DND-41 (cell line): ENCODE measurements at regions not wholly inside any gene's neighbourhood (a gene's known extent, or its start where the extent isn't known, plus 50 kb on each side); places are given as distances from the start of the nearest gene placed in this dataset.

Experiments
- ATAC-seq: fragments of 200-7000 bp; cut with Tn5 transposase; 3 replicates; pipeline ENCODE4 v1.9.1; 2021; ENCODE audit warnings: low read depth; ENCODE audit not compliant: insufficient read depth
- DNase-seq: peaks from one replicate; pipeline ENCODE4 v3.0.0-alpha.2; 2020
- H2AFZ ChIP-seq: 2 replicates; pipeline ENCODE4 v1.6.0; 2012; ENCODE audit warnings: low read depth, low read length
- H3K27ac ChIP-seq: 2 replicates; pipeline ENCODE4 v1.5.1; 2012; ENCODE audit warnings: low read length, inconsistent platforms
- H3K27me3 ChIP-seq: fragments of 200-600 bp; sonication (generic); 2 replicates; pipeline ENCODE4 v1.6.0; 2012; ENCODE audit warnings: low read length, mild to moderate bottlenecking, inconsistent platforms; ENCODE audit not compliant: insufficient read depth, poor library complexity
- H3K36me3 ChIP-seq: 2 replicates; pipeline ENCODE4 v1.5.1; 2012; ENCODE audit warnings: low read length, inconsistent platforms; ENCODE audit not compliant: insufficient read depth
- H3K4me1 ChIP-seq: 2 replicates; pipeline ENCODE4 v1.5.1; 2012; ENCODE audit warnings: mild to moderate bottlenecking, low read length; ENCODE audit not compliant: insufficient read depth
- H3K4me2 ChIP-seq: 2 replicates; pipeline ENCODE4 v1.6.0; 2012; ENCODE audit warnings: mild to moderate bottlenecking, moderate library complexity, low read length, inconsistent platforms; ENCODE audit not compliant: insufficient read depth
- H3K4me3 ChIP-seq, 2 experiments: fragments of 200-600 bp in 1 of 2; shearing (Covaris generic) in 1 of 2; 2 replicates each; pipeline ENCODE4 v1.5.1; 2012 to 2016; ENCODE audit warnings: inconsistent platforms in 2 of 2, low read length in 2 of 2, mild to moderate bottlenecking in 2 of 2, low read depth in 1 of 2, moderate library complexity in 1 of 2
- H3K79me2 ChIP-seq: 2 replicates; pipeline ENCODE4 v1.6.0; 2012; ENCODE audit warnings: low read length, inconsistent platforms; ENCODE audit not compliant: insufficient read depth
- H3K9ac ChIP-seq: 2 replicates; pipeline ENCODE4 v1.6.0; 2012; ENCODE audit warnings: low read depth, mild to moderate bottlenecking, inconsistent platforms, low read length, moderate library complexity
- H3K9me3 ChIP-seq: 2 replicates; pipeline ENCODE4 v1.5.1; 2012; ENCODE audit warnings: low read length, moderate library complexity, mild to moderate bottlenecking, inconsistent platforms; ENCODE audit not compliant: insufficient read depth, severe bottlenecking
- H4K20me1 ChIP-seq: 2 replicates; pipeline ENCODE4 v1.6.0; 2012; ENCODE audit warnings: low read length; ENCODE audit not compliant: insufficient read depth
- EZH2 ChIP-seq: IDR thresholded peaks from 3 replicates; pipeline ENCODE4 v1.6.1; 2012; ENCODE audit warnings: borderline replicate concordance, low read depth, mild to moderate bottlenecking, moderate library complexity, low read length, inconsistent platforms; ENCODE audit not compliant: severe bottlenecking
- TF ChIP-seq, protein P1 (sequence below): IDR thresholded peaks from 2 replicates; pipeline ENCODE4 v1.5.1; 2012; ENCODE audit warnings: borderline replicate concordance, low read length, moderate library complexity, mild to moderate bottlenecking; ENCODE audit not compliant: poor library complexity, severe bottlenecking; ENCODE audit errors: extremely low read depth

DNA sequence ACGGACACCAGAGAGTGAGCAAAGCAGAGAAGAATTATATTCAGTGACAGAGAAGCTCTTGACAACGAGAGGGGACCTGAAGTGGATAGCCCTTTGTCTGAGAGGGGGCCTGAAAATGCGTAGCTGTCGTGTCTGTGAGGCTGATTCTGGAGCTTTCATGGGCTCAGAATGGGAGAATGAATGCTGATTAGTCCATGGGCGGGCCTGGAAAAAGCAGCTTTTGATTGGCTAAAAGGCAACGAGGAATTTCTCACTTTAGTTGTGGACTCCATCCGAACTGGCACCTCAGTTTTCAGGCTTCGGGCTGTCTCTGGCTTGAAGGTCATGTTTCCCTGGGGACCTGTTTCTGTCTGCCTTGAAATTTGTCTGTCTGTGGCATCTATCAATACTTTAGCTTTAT is 487.1 kb downstream of the TECRL start:
- Histone ChIP-seq H2AFZ (no peak overlapping the region), H3K27ac (no peak overlapping the region), H4K20me1 (no peaks in the 10 kb centered on the region), H3K36me3 (no peaks in the 10 kb centered on the region), H3K9ac (no peak overlapping the region), H3K9me3 (no peaks in the 10 kb centered on the region), H3K4me1 (no peaks in the 10 kb centered on the region), H3K4me2 (no peak overlapping the region), H3K79me2 (no peaks in the 10 kb centered on the region), H3K27me3 (no peaks in the 10 kb centered on the region), H3K4me3 (no peak overlapping the region)
- TF ChIP-seq EZH2 = no peak
- TF ChIP-seq, protein P1, sequence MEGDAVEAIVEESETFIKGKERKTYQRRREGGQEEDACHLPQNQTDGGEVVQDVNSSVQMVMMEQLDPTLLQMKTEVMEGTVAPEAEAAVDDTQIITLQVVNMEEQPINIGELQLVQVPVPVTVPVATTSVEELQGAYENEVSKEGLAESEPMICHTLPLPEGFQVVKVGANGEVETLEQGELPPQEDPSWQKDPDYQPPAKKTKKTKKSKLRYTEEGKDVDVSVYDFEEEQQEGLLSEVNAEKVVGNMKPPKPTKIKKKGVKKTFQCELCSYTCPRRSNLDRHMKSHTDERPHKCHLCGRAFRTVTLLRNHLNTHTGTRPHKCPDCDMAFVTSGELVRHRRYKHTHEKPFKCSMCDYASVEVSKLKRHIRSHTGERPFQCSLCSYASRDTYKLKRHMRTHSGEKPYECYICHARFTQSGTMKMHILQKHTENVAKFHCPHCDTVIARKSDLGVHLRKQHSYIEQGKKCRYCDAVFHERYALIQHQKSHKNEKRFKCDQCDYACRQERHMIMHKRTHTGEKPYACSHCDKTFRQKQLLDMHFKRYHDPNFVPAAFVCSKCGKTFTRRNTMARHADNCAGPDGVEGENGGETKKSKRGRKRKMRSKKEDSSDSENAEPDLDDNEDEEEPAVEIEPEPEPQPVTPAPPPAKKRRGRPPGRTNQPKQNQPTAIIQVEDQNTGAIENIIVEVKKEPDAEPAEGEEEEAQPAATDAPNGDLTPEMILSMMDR = no peak
- ATAC-seq (no peak), DNase-seq (no peak)

DNA sequence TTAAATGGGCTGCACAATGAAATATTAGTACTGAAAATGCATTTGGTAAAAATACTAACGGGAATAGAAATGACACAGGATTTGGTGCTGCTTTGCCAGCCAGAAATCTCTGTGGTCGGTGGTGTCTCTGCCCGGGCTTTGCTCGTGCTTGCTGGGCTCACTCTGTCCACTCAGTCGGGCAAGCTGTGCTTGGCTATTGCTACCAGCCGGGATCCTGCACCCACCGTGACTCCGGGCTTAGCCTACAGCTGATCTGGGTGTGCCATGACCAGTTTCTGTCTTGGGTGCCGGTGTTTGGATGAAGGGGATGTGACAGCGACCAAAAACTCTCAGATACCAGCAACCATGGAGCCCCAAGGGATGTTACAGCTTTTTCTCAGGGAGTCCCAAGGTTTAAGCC is 487.7 kb downstream of the TECRL start:
- H3K4me3 ChIP-seq = no peak overlapping the region
- no peaks in the 10 kb centered on the region for H3K27me3 ChIP-seq
- H3K79me2 ChIP-seq = no peaks in the 10 kb centered on the region
- no peak for TF ChIP-seq EZH2
- TF ChIP-seq, protein P1 = no peak
- no peaks in the 10 kb centered on the region for H4K20me1 ChIP-seq
- H3K4me2 ChIP-seq = no peak overlapping the region
- no peak overlapping the region for H3K9ac ChIP-seq
- no peak overlapping the region for H2AFZ ChIP-seq
- ATAC-seq (no peak), DNase-seq (no peak)
- H3K27ac ChIP-seq = no peak overlapping the region
- H3K36me3 ChIP-seq = no peaks in the 10 kb centered on the region
- H3K9me3 ChIP-seq = no peaks in the 10 kb centered on the region
- no peaks in the 10 kb centered on the region for H3K4me1 ChIP-seq

DNA sequence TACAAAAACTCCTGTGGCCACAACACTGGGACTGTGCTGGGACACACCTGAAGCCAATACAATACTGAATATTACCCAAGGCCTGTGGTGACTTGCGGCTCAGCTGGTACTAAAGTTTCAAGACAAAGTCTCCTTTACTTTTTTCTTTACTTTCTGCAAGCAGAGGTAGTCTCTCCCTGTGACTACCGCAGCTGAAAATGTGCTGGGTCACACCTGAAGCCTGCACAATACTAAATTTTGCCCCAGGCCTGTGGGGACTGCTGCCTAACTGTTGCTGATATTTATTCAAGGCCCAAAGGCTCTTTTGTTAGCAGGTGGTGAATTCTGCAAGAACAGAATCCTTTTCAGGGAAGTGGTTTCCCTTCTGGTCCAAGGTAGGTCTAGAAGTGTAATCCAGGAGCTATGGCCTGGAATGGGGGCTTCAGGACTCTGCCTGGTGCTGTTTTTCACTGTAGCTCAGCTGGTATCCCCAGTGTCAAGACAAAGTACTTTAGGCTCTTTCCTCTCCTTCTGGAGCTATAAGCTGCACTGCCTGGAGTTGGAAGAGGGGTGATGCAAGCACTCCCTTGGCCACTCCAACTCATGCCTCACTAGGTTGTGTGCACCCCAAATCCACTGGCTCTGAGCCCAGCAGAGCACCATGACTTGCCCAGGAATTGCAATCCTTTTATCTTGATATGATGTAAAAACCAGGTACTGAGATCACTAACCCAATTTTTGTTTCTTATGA is 489.4 kb downstream of the TECRL start:
- ATAC-seq = no peak
- DNase-seq = no peak
- H3K79me2 ChIP-seq = no peaks in the 10 kb centered on the region
- H3K9me3 ChIP-seq = no peaks in the 10 kb centered on the region
- no peaks in the 10 kb centered on the region for H3K27me3 ChIP-seq
- no peak overlapping the region for H3K27ac ChIP-seq
- TF ChIP-seq, protein P1 = no peak
- no peak for TF ChIP-seq EZH2
- H3K4me2 ChIP-seq = no peak overlapping the region
- H2AFZ ChIP-seq = no peak overlapping the region
- no peaks in the 10 kb centered on the region for H4K20me1 ChIP-seq
- no peaks in the 10 kb centered on the region for H3K4me1 ChIP-seq
- H3K36me3 ChIP-seq = no peaks in the 10 kb centered on the region
- no peak overlapping the region for H3K9ac ChIP-seq
- H3K4me3 ChIP-seq = no peak overlapping the region
